NCI-H128 (cell line): ENCODE measurements at regions not wholly inside any gene's neighbourhood (a gene's known extent, or its start where the extent isn't known, plus 50 kb on each side); places are given as distances from the start of the nearest gene placed in this dataset.
"Not testable (repeated sequence)": the region's sequence is repeated elsewhere in the genome, so short reads cannot be mapped to it uniquely, and the experiment has no call there.

ENCODE experiments used
- DNase-seq: peaks from one replicate; lab custom pipeline; 2025; ENCODE audit not compliant: unreplicated experiment; lab: John Stamatoyannopoulos, UW

- DNase-seq, result no peak
These were observed 1575.8 kb downstream of the STIM2 start for GRCh38 chr4:28436191-28437080.

DNA sequence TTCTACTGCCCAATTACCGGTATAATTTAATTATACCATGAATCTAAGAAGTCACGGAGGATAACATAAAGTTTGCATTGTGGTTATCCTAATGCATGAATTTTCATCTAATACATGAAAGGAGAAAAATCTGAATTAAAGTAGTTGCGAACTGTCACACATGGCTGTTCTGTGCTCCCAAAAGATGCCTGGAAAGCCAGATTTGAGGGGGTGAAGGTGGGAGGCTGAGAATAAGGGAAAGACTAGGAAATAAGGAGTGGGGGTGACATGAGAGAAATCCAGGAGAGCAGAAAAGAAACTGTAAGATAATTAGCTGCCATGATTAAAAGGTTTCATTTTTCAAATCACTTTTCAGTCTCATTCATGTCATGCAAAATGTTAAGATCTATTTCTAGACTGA is 1582.7 kb downstream of the STIM2 start:
- DNase-seq, result no peak

DNA sequence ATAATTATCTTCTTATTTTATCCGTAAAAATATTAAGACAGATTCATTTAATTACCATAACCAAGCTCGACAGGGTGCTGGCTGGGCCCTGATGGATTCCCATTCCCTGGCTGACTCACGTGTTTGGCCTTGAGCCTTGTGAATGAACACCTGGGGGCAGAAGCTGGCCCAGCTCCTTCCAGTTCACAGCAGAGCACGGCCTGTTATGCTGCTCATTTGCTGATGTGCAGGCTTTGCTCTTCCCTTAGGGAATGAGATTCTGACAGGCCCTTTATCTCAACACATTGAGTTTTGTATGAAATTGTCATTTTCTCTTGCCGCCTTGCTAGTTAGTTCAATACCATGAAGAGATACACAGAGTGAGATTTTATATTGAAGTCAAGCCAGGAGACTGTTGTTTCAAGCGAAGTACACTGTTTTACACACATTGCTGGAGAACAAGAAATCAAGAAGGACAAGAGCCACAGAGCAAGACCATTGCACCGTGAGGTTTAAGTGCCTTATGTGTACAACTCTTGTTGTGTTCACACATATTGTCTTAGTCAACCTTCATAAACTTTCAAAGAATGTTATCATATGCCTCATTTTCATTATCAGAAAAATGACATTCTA is 1583.3 kb downstream of the STIM2 start:
- DNase-seq, result no peak

DNA sequence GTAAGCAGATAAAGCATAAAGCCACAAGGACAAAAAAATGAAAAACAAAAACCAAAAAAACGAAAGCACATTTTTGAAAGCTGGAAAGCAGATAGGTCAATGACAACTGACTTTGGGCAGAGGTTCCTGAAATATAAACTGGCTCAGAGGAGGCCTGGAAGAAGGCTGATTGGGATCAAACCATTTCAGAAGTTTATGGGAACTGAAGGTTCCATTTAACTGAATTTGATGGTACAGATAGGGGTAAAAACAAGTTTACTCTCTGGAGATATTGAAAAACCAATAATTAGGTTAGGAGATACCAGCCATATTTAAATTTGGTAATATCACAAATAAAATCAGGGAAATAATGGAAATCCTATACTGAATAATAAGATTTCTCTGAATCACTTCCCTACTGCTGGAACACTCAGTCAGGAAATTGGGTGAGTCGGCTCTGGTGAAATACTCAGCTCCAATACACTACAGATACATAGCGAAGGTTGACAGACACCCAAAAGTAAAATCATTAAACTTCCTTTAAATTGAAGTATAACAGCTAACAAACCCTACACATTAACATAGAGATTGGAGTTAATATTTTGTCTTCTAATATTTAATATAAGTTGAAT is 1584.3 kb downstream of the STIM2 start:
- no peak for DNase-seq

GRCh38 chr4:28449085-28449484 is 1588.4 kb downstream of the STIM2 start:
- DNase-seq, result no peak

GRCh38 chr4:28451346-28451745 is 1590.7 kb downstream of the STIM2 start:
- DNase-seq, result no peak

- DNase-seq, result no peak
These were observed 1602.4 kb downstream of the STIM2 start for GRCh38 chr4:28462766-28463700.

DNA sequence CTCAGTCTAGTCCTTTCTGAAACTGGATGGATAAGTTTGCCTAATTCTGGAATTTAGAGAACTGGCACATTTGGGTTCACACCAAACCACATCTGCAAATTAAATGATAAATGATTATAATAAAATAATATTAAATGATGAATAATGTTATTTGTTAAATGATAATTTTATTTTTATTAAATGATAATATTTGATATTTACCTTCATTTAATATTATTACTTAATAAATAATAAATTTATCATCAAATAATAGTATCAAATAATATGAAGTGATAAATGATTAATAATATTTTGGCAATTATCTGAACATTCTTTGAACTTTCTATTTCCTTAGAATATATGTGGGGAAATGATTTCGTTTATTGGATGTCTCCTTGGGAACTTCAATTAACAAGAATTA is 1604.2 kb downstream of the STIM2 start:
- no peak for DNase-seq

GRCh38 chr4:28466886-28467285 is 1606.2 kb downstream of the STIM2 start:
- not testable (repeated sequence) for DNase-seq

- no peak for DNase-seq
These were observed 1608.7 kb downstream of the STIM2 start for GRCh38 chr4:28469387-28469786.

DNA sequence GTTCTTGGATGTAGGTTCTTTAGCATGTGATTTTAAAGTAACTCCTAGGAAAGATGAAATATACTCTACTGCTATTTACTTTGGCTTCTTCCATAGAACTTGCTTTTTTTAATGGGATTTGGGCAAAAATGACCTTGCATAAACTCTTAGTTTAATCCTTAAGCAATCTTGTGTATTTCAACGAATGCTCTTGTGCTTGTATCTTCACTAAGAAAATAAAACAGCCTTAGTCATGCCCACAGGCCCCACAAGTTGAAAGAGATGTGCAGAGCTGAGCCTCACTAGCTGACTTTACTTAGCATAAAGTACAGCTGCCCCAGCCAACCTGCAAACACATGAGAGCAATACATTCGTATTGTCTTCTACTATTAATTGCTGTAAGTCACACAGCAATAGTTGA is 1609.2 kb downstream of the STIM2 start:
- DNase-seq, result no peak

DNA sequence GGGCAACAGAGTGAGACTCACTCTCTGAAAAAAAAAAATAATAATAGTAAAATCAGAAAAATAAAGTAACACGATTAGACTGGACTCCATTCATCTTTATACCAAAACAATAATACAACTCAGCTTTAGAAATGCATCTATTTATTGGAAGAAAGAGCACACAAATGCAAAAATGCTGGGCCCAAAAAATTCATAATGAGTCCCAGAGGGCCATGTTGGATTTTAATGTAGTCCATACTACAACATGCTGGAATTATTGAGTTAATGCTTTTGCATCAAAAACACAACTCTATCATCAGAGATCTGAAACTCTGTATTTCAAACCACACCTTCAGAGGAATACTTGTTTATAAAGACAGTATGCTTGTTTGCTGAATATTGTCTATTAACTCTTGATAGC is 1614.7 kb downstream of the STIM2 start:
- DNase-seq, result no peak

GRCh38 chr4:28479666-28480065 is 1619.0 kb downstream of the STIM2 start:
- DNase-seq, result no peak

- no peak for DNase-seq
These were observed 1620.9 kb downstream of the STIM2 start for GRCh38 chr4:28481565-28481964.

GRCh38 chr4:28482580-28483270 is 1622.1 kb downstream of the STIM2 start:
- no peak for DNase-seq

GRCh38 chr4:28488021-28488420 is 1627.4 kb downstream of the STIM2 start:
- DNase-seq, result no peak

- DNase-seq, result no peak
These were observed 1630.0 kb downstream of the STIM2 start for GRCh38 chr4:28490669-28491068.

DNA sequence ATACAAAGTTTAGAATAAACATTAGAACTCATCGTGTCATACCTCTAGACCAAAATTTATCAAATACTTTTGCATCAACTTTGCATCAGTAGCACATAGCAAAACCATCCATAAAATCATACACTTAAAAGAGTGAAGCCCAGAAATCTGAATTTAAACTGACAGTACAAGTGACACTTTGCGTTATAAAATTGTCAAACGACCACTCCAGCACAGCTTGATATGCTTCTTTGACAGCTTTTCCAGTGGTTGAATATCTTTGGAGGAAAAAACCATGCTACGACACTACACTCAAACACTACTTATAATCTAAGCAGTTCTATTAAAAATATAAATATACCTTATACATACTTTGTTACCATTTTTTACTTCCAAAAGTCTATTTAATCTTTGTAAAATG is 1644.4 kb downstream of the STIM2 start:
- no peak for DNase-seq

DNA sequence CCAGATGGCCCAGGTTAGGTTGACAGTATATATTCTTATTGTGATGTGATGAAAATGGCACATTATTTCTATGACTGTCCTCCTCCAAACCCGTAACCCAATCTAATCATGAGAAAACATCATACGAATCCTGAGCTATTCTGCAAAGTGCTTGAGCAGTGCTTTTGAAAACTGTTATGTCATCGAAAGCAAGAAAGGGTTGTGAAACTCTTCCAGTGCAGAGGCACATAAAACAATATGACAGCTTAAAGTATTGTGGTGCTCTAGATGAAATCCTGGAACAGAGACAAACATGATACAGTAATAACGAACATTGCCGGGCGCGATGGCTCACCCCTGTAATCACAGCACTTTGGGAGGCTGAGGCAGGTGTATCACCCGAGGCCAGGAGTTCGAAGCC is 1648.0 kb downstream of the STIM2 start:
- DNase-seq, result no peak

DNA sequence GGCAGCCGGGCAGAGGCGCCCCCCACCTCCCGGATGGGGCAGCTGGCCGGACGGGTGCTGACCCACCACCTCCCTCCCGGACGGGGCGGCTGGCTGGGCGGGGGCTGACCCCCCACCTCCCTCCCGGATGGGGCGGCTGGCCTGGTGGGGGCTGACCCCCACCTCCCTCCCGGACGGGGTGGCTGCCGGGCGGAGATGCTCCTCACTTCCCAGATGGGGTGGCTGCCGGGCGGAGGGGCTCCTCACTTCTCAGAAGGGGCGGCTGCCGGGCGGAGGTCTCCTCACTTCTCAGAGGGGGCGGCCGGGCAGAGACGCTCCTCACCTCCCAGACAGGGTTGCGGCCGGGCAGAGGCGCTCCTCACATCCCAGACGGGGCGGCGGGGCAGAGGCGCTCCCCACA is 1654.1 kb downstream of the STIM2 start:
- not testable (repeated sequence) for DNase-seq
